Thyroid gland (tissue), 4 donors: ENCODE measurements at regions not wholly inside any gene's neighbourhood (a gene's known extent, or its start where the extent isn't known, plus 50 kb on each side); places are given as distances from the start of the nearest gene placed in this dataset.

ENCODE experiments used
- CTCF ChIP-seq, 6 experiments: fragments of 200-600 bp in 3 of 6; fragments of 450-650 bp in 3 of 6; sonication (generic) in 3 of 6; IDR thresholded peaks; one replicate each; pipeline ENCODE4 v1.5.1; 2016 to 2019; ENCODE audit warnings: antibody characterized with exemption in 6 of 6, mild to moderate bottlenecking in 2 of 6, inconsistent platforms in 1 of 6, moderate library complexity in 1 of 6
- POLR2A ChIP-seq, 2 donors: fragments of 450-650 bp; IDR thresholded peaks; one replicate each; pipeline ENCODE4 v1.6.1; 2017; ENCODE audit warnings: antibody characterized with exemption in 2 of 2, mild to moderate bottlenecking in 2 of 2, moderate library complexity in 1 of 2

GRCh38 chr19:28939236-28939635, 273.7 kb downstream of the UQCRFS1 start:
- TF ChIP-seq POLR2A (IDR thresholded peaks at IDR 0.05) (no peak), CTCF (IDR thresholded peaks at IDR 0.05) (no peak)
